ENCODE measurements at regions not wholly inside any gene's neighbourhood (a gene's known extent, or its start where the extent isn't known, plus 50 kb on each side); places are given as distances from the start of the nearest gene placed in this dataset.

DNA sequence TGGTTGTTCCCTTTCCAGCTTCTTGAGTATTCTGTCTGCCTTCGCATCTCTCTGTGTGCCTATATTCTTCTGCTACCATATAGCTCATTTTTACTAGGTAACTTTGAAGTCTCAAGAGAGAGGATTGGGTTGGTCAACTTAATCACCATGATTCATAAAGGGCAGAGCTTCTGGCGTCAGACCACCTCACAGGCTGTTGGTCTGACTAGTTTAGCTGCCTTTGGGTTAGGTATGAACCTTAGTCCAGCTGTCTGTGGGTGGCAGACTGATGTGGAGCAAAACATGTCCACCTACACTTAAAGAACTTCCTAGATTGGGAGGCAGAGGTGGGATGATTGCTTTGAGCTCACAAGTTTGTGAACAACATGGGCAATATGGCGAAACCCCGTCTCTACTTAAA lies 192.2 kb upstream of the SGK1 start:
- TF ChIP-seq POLR2A (IDR thresholded peaks at IDR 0.05; ENCODE audit: low read depth) (no peak), CTCF (IDR thresholded peaks at IDR 0.05) (no peak), EP300 (IDR thresholded peaks at IDR 0.05) (no peak), POLR2AphosphoS5 (IDR thresholded peaks at IDR 0.05) (no peak)

Measured in esophagus muscularis mucosa (tissue), 4 donors.